GM10266 (cell line): ENCODE measurements at regions not wholly inside any gene's neighbourhood (a gene's known extent, or its start where the extent isn't known, plus 50 kb on each side); places are given as distances from the start of the nearest gene placed in this dataset.

Experiments
- DNase-seq: peaks from one replicate; pipeline ENCODE4 v3.0.0; 2012; ENCODE audit errors: extremely low spot score
- TF ChIP-seq, protein P1 (sequence below): IDR thresholded peaks from 2 replicates; pipeline ENCODE4 v1.5.1; 2012; ENCODE audit warnings: mild to moderate bottlenecking, low read depth; ENCODE audit not compliant: control insufficient read depth, insufficient read depth; ENCODE audit errors: missing control alignments

DNA sequence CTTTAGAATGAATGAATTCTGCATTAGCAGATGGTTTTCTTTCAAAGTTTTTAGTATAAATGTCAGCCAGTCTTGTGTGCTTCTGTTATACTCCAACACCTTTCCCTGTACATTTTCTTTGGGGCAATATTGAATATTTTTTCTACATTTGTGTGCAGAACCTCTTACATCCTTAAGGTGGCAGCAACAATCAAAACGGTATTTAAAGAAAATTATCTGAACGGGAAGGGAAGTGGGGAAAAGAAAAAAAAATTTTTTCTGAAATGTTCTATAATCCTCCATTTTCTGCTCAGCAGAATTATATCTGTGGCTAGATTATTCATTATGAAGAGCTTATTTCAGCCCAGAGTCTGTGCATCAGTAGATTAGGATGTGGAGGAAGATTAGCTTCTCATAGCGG is 347.3 kb upstream of the RAG2 start:
- no peak for DNase-seq
- TF ChIP-seq, protein P1, sequence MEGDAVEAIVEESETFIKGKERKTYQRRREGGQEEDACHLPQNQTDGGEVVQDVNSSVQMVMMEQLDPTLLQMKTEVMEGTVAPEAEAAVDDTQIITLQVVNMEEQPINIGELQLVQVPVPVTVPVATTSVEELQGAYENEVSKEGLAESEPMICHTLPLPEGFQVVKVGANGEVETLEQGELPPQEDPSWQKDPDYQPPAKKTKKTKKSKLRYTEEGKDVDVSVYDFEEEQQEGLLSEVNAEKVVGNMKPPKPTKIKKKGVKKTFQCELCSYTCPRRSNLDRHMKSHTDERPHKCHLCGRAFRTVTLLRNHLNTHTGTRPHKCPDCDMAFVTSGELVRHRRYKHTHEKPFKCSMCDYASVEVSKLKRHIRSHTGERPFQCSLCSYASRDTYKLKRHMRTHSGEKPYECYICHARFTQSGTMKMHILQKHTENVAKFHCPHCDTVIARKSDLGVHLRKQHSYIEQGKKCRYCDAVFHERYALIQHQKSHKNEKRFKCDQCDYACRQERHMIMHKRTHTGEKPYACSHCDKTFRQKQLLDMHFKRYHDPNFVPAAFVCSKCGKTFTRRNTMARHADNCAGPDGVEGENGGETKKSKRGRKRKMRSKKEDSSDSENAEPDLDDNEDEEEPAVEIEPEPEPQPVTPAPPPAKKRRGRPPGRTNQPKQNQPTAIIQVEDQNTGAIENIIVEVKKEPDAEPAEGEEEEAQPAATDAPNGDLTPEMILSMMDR: peak; percentile 31

DNA sequence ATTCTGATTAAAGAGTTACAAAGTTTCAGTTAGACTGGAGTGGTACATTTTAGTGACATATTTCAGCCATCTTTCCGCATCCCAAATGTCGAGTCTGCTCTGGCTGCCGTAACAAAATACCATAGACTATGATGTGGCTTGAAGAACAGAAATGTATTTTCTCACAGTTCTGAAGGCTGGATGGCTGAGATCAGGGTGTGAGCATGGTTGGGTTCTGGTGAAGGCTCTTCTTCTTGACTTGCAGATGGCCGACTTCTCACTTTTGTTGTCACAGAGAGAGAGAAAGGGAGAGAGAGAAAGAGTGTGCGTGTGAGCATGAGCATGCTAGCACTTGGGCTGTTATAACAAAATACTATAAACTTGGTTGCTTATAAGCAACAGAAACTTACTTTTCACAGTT is 335.4 kb upstream of the RAG2 start:
- DNase-seq: no peak
- TF ChIP-seq, protein P1: no peak

DNA sequence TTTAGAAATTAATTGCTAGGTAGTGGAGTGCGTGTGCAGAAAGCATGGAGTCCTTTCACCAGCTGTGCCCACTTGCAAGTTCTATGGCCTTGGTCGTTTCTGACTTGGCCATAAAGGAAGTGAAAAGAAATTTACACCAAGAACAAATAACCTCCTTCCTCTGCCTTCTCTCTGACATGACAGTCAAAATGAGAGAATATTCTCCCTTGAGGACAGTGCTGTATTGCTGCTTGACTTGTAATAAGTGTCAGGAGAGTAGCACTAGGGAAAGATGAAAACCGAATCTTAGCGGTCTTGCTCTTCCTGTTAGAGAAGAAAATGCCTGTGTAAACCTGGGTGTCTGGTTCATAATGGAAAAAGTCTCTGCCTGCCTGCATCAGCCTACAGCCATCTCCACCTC is 333.1 kb upstream of the RAG2 start:
- TF ChIP-seq, protein P1: no peak
- DNase-seq: no peak

DNA sequence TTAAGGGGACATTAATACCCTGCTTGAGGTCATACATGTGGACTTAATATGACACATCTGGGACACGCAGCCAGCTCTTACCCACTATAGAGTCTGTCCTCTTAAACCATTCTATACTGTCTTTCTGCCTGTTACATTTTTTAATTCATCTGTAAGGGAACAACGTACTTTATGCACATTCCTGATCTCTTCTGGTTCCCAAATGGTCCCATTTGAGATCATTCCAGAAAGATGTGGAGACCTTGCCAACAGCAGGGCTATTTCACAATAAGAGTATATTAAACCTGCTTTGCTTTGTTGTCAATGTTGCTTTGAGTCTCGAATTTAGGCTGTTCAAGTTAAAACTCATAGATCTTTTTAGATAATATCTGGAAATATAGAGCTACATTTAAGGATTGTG is 332.2 kb upstream of the RAG2 start:
- TF ChIP-seq, protein P1: no peak
- DNase-seq: no peak

DNA sequence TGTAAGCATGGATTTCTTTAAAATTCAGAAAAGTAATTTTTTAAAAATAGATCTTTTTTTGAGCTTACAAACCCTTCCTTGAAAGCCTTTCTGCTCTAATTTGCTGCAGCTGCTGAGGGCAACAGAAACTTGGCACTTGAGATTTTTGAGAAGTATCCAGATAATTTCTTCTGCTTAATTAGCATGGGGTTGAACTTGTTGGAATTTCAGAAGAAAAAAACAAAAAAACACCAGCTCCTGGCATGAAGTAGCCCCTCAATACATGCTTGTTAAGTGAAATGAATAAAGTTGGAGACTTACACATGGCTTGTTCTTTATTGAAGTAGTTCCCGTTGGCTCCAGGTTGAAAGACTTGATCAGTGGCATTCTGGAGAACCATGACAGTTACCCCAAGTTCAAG is 331.4 kb upstream of the RAG2 start:
- TF ChIP-seq, protein P1: no peak
- no peak for DNase-seq

DNA sequence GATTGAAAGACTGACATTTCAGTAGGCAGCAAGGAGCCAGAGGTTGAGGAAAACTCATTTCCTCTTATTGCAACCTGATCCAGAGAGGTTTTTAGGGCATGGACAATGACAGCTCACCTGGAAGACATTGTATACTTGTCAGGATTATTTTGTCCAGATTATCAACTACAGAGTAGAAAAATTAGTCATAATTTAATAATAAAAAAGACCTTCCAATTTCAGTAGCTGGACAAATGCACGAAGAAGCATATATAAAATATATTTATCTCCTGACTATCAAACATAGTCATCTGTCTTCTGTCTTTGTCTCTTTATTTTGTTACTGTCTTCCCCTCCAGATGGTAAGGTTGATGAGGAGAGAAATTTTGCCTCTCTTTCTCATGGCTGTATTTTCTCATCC is 330.6 kb upstream of the RAG2 start:
- no peak for DNase-seq
- TF ChIP-seq, protein P1: no peak

DNA sequence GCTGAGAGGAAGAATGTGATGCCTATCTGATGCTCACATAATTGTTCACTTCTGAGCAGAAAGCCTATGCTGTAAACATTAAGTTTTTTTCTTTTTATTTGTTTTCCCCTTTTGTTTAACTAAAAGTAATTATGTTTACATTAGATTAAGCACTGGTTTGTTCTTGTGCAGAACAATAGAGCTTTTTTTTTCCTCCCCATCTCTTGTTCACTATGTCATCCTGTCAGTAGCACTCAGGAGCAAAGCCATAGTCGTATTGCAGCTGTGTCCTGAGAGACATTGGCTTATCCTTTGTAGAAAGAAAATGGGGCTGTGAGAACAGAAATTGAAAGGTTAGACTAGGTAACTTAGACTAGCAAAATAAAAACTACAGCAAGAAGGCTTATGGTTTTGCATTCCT is 301.8 kb upstream of the RAG2 start:
- TF ChIP-seq, protein P1: no peak
- no peak for DNase-seq
